ENCODE measurements at regions not wholly inside any gene's neighbourhood (a gene's known extent, or its start where the extent isn't known, plus 50 kb on each side); places are given as distances from the start of the nearest gene placed in this dataset.

DNA sequence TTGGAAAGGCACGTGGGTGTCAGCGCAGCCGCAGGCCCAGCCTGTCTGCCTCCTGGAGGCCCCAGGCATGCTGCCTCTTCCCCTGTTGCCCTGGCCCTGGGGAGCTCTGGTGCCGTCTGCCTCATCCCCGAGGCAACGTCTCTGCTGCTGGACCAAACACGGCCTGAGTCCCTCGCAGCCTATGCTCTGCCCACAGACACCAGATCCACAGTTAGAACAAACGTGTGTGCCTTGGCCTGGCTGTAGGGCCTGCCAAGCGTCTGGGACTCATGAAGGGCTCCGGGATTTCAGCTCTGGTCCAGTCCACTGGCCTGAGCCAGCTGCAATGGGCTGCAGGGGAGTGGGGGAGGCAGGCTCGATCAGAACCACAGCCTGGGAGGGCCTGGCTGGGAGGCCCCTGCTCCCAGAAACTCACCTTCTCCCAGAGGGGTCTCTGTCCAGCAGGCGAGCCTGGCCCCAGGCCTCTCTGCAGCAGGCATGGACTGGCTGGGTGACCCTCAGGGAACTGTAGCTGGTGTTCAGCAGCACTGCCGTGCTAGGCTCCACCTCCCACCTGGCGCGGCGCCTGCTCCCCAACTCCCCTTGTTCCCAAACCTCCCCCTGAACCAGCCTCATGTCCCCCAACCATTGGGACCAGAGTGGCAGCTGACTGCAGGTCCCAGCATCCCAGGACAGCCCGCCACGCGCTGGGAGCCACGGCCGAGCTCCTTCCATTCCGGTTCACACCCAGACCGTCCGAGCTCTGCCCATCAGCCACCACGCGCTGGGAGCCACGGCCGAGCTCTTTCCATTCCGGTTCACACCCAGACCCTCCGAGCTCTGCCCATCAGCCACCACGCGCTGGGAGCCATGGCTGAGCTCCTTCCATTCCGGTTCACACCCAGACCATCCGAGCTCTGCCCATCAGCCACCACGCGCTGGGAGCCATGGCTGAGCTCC is 197.0 kb downstream of the DLL1 start:
- H3K9ac ChIP-seq (ENCODE audit: low read depth in 1 of 2, low read length in 2 of 2), result no peak overlapping the region
- peaks cover 0 to 4% of the 10 kb centered on the region in 2 donors for H3K27me3 ChIP-seq (ENCODE audit: control insufficient read depth in 1 of 2, insufficient read depth in 2 of 2, low read length in 2 of 2)
- no peak overlapping the region for H3K4me3 ChIP-seq (ENCODE audit: low read depth in 1 of 2, low read length in 2 of 2)
- no peaks in the 10 kb centered on the region for H3K36me3 ChIP-seq (ENCODE audit: control insufficient read depth in 1 of 2, insufficient read depth in 2 of 2, low read length in 2 of 2)
- H3K27ac ChIP-seq (ENCODE audit: low read depth, low read length), result no peak overlapping the region
- peaks cover 5 to 10% of the 10 kb centered on the region in 2 donors for H3K4me1 ChIP-seq (ENCODE audit: control insufficient read depth in 1 of 2, insufficient read depth in 2 of 2, low read length in 2 of 2)
- no peaks in the 10 kb centered on the region for H3K9me3 ChIP-seq (ENCODE audit: control insufficient read depth in 1 of 2, low read length in 2 of 2)

DNA sequence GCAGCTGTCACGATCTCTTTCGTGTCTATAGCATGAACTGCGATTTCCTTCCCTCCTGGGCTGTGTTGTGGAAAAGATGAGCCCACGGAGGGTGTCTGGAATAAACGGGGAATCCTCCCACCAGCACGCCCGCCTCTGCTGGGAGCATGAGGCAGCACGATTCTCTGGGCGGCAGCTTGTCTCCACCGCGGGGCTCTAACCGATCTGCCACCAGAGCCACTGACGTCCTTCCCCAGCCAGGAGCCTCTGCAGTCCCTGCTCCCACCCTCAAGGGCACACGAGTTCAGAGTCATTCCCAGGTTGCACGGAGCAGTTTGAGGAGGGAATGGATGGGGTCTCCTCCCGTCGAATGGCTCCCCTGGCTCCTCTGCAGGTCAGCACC is 197.6 kb downstream of the DLL1 start:
- no peak overlapping the region for H3K9ac ChIP-seq (ENCODE audit: low read depth in 1 of 2, low read length in 2 of 2)
- H3K4me3 ChIP-seq (ENCODE audit: low read depth in 1 of 2, low read length in 2 of 2), result no peak overlapping the region
- H3K36me3 ChIP-seq (ENCODE audit: control insufficient read depth in 1 of 2, insufficient read depth in 2 of 2, low read length in 2 of 2), result no peaks in the 10 kb centered on the region
- no peak overlapping the region for H3K27ac ChIP-seq (ENCODE audit: low read depth, low read length)
- H3K4me1 ChIP-seq (ENCODE audit: control insufficient read depth in 1 of 2, insufficient read depth in 2 of 2, low read length in 2 of 2), result peaks cover 5 to 16% of the 10 kb centered on the region in 2 donors
- no peaks in the 10 kb centered on the region for H3K9me3 ChIP-seq (ENCODE audit: control insufficient read depth in 1 of 2, low read length in 2 of 2)
- H3K27me3 ChIP-seq (ENCODE audit: control insufficient read depth in 1 of 2, insufficient read depth in 2 of 2, low read length in 2 of 2), result peaks cover 0 to 4% of the 10 kb centered on the region in 2 donors

- no peaks in the 10 kb centered on the region for H3K9me3 ChIP-seq (ENCODE audit: control insufficient read depth in 1 of 2, low read length in 2 of 2)
- H3K27ac ChIP-seq (ENCODE audit: low read depth, low read length), result no peak overlapping the region
- peaks cover 5 to 19% of the 10 kb centered on the region in 2 donors for H3K4me1 ChIP-seq (ENCODE audit: control insufficient read depth in 1 of 2, insufficient read depth in 2 of 2, low read length in 2 of 2)
- no peaks in the 10 kb centered on the region for H3K36me3 ChIP-seq (ENCODE audit: control insufficient read depth in 1 of 2, insufficient read depth in 2 of 2, low read length in 2 of 2)
- no peak overlapping the region for H3K9ac ChIP-seq (ENCODE audit: low read depth in 1 of 2, low read length in 2 of 2)
- no peak overlapping the region for H3K4me3 ChIP-seq (ENCODE audit: low read depth in 1 of 2, low read length in 2 of 2)
- peaks cover 0 to 4% of the 10 kb centered on the region in 2 donors for H3K27me3 ChIP-seq (ENCODE audit: control insufficient read depth in 1 of 2, insufficient read depth in 2 of 2, low read length in 2 of 2)
Measured at GRCh38 chr6:170092826-170093225, 198.1 kb downstream of the DLL1 start.

DNA sequence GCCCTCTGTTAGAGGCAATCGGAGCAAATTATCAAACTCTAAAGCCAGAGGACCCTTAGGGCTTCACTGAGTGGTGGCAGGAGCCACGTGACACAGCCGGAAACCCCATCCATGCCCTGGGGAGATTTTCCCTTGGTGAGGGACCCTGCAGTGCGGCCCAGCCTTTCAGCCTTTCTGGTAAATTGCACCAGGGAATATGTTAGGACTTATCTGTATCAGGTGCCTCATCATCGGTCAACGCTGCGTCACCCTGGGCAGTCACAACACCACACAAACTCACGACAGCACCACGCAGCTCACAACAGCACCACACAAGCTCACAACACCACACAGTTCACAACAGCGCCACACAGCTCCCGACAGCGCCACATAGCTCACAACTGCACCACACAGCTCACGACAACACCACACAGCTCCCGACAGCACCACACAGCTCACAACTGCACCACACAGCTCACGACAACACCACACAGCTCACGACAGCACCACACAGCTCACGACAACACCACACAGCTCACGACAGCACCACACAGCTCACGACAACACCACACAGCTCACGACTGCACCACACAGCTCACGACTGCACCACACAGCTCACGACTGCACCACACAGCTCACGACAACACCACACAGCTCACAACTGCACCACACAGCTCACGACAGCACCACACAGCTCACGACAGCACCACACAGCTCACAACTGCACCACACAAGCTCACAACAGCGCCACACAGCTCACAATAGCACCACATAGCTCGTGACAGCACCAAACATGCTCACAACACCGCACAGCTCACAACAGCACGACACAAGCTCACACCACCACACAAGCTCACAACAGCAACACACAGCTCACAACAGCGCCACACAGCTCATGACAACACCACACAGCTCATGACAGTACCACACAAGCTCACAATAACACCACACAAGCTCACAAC is 199.0 kb downstream of the DLL1 start:
- H3K36me3 ChIP-seq (ENCODE audit: control insufficient read depth in 1 of 2, insufficient read depth in 2 of 2, low read length in 2 of 2), result no peaks in the 10 kb centered on the region
- H3K27ac ChIP-seq (ENCODE audit: low read depth, low read length), result no peak overlapping the region
- no peak overlapping the region for H3K4me3 ChIP-seq (ENCODE audit: low read depth in 1 of 2, low read length in 2 of 2)
- no peak overlapping the region for H3K9ac ChIP-seq (ENCODE audit: low read depth in 1 of 2, low read length in 2 of 2)
- peaks cover 5 to 19% of the 10 kb centered on the region in 2 donors for H3K4me1 ChIP-seq (ENCODE audit: control insufficient read depth in 1 of 2, insufficient read depth in 2 of 2, low read length in 2 of 2)
- no peaks in the 10 kb centered on the region for H3K9me3 ChIP-seq (ENCODE audit: control insufficient read depth in 1 of 2, low read length in 2 of 2)
- H3K27me3 ChIP-seq (ENCODE audit: control insufficient read depth in 1 of 2, insufficient read depth in 2 of 2, low read length in 2 of 2), result peaks cover 0 to 4% of the 10 kb centered on the region in 2 donors

DNA sequence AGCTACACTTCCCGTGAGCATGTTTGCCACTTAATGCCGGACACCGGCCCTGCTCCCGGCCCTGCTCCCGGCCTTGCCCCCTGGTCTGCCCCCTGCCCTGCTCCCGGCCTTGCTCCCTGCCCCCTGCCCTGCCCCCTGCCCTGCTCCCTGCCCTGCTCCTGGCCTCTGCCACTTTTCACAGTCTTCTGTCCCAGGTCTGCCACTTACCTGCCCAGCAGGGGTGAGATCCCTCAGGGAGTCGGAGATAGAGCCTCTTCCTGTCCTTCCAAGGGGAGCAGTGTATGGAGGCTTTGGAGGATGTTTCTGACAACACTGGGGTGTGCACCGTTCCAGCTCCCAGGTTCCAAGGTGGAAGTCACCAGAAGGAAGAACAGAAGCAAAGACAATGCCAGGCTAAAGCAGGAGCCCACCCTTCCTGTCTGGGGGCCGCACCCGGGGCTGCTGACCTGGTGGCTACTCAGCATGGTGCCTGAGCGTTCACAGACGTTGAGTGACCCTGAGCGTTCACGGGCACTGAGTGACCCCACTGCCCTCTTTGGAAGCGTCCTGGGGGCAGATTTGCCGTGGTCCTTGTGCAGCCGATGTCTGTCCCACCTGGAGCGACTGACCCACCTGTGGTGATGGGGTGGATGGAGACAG is 199.8 kb downstream of the DLL1 start:
- peaks cover 0 to 4% of the 10 kb centered on the region in 2 donors for H3K27me3 ChIP-seq (ENCODE audit: control insufficient read depth in 1 of 2, insufficient read depth in 2 of 2, low read length in 2 of 2)
- no peak overlapping the region for H3K9ac ChIP-seq (ENCODE audit: low read depth in 1 of 2, low read length in 2 of 2)
- peaks cover 5 to 19% of the 10 kb centered on the region in 2 donors for H3K4me1 ChIP-seq (ENCODE audit: control insufficient read depth in 1 of 2, insufficient read depth in 2 of 2, low read length in 2 of 2)
- no peak overlapping the region for H3K4me3 ChIP-seq (ENCODE audit: low read depth in 1 of 2, low read length in 2 of 2)
- no peaks in the 10 kb centered on the region for H3K36me3 ChIP-seq (ENCODE audit: control insufficient read depth in 1 of 2, insufficient read depth in 2 of 2, low read length in 2 of 2)
- H3K9me3 ChIP-seq (ENCODE audit: control insufficient read depth in 1 of 2, low read length in 2 of 2), result no peaks in the 10 kb centered on the region
- H3K27ac ChIP-seq (ENCODE audit: low read depth, low read length), result no peak overlapping the region

DNA sequence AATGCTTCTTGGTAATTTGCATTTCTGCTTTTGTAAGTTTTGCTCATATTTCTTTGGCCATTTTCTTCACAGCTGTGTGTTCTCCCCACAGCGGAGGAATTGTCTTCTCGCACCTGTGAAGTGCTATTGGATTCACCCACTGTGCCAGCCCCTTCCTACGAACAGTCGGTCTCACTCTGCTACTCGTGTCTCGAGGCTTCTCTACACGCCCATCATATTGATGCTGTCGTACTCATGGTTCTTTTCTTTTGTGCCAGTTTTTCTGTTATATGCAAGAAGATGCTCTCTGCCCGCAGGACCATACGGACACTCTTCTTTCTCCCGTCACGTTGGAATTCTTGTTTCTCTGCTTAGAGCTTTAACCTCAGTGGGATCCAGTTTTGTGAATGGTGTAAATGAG is 200.3 kb downstream of the DLL1 start:
- Histone ChIP-seq H3K9me3 (ENCODE audit: control insufficient read depth in 1 of 2, low read length in 2 of 2) (no peaks in the 10 kb centered on the region), H3K27me3 (ENCODE audit: control insufficient read depth in 1 of 2, insufficient read depth in 2 of 2, low read length in 2 of 2) (peaks cover 0 to 4% of the 10 kb centered on the region in 2 donors), H3K4me1 (ENCODE audit: control insufficient read depth in 1 of 2, insufficient read depth in 2 of 2, low read length in 2 of 2) (peaks cover 5 to 19% of the 10 kb centered on the region in 2 donors), H3K4me3 (ENCODE audit: low read depth in 1 of 2, low read length in 2 of 2) (no peak overlapping the region), H3K9ac (ENCODE audit: low read depth in 1 of 2, low read length in 2 of 2) (no peak overlapping the region), H3K36me3 (ENCODE audit: control insufficient read depth in 1 of 2, insufficient read depth in 2 of 2, low read length in 2 of 2) (no peaks in the 10 kb centered on the region), H3K27ac (ENCODE audit: low read depth, low read length) (no peak overlapping the region)

DNA sequence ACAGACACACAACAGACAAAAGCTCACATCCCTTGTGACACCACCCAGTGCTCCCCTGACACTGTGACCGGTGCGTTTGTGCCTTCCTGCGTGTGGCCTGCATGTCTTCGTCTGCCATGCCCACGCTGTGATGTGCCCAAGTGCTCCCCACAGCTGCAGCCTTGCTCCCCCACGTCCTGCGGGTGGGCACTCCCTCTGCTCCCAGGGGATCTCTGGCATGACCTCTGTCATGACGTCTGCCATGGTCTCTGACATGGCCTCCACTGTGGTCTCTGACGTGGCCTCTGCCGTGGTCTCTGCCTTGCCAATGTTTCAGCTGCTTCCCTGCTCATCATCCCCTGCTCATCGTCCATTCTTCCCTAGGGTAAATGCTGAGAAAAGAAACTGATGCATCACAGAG is 200.9 kb downstream of the DLL1 start:
- Histone ChIP-seq H3K4me3 (ENCODE audit: low read depth in 1 of 2, low read length in 2 of 2) (peak overlapping the region; percentile 18 to 30), H3K9ac (ENCODE audit: low read depth in 1 of 2, low read length in 2 of 2) (no peak overlapping the region), H3K9me3 (ENCODE audit: control insufficient read depth in 1 of 2, low read length in 2 of 2) (no peaks in the 10 kb centered on the region), H3K27ac (ENCODE audit: low read depth, low read length) (no peak overlapping the region), H3K4me1 (ENCODE audit: control insufficient read depth in 1 of 2, insufficient read depth in 2 of 2, low read length in 2 of 2) (peaks cover 5 to 19% of the 10 kb centered on the region in 2 donors), H3K36me3 (ENCODE audit: control insufficient read depth in 1 of 2, insufficient read depth in 2 of 2, low read length in 2 of 2) (no peaks in the 10 kb centered on the region), H3K27me3 (ENCODE audit: control insufficient read depth in 1 of 2, insufficient read depth in 2 of 2, low read length in 2 of 2) (no peaks in the 10 kb centered on the region)

GRCh38 chr6:170088582-170088955 is 202.3 kb downstream of the DLL1 start:
- no peak overlapping the region for H3K27ac ChIP-seq (ENCODE audit: low read depth, low read length)
- peak overlapping the region in 1 of 2 donors; percentile 43 for H3K4me3 ChIP-seq (ENCODE audit: low read depth in 1 of 2, low read length in 2 of 2)
- no peaks in the 10 kb centered on the region for H3K9me3 ChIP-seq (ENCODE audit: control insufficient read depth in 1 of 2, low read length in 2 of 2)
- no peaks in the 10 kb centered on the region for H3K36me3 ChIP-seq (ENCODE audit: control insufficient read depth in 1 of 2, insufficient read depth in 2 of 2, low read length in 2 of 2)
- H3K9ac ChIP-seq (ENCODE audit: low read depth in 1 of 2, low read length in 2 of 2), result peak overlapping the region in 1 of 2 donors; percentile 6
- H3K27me3 ChIP-seq (ENCODE audit: control insufficient read depth in 1 of 2, insufficient read depth in 2 of 2, low read length in 2 of 2), result no peaks in the 10 kb centered on the region
- H3K4me1 ChIP-seq (ENCODE audit: control insufficient read depth in 1 of 2, insufficient read depth in 2 of 2, low read length in 2 of 2), result peaks cover 5 to 19% of the 10 kb centered on the region in 2 donors

- no peaks in the 10 kb centered on the region for H3K9me3 ChIP-seq (ENCODE audit: control insufficient read depth in 1 of 2, low read length in 2 of 2)
- H3K27ac ChIP-seq (ENCODE audit: low read depth, low read length), result no peak overlapping the region
- peaks cover 5 to 19% of the 10 kb centered on the region in 2 donors for H3K4me1 ChIP-seq (ENCODE audit: control insufficient read depth in 1 of 2, insufficient read depth in 2 of 2, low read length in 2 of 2)
- no peaks in the 10 kb centered on the region for H3K27me3 ChIP-seq (ENCODE audit: control insufficient read depth in 1 of 2, insufficient read depth in 2 of 2, low read length in 2 of 2)
- peak overlapping the region in 1 of 2 donors; percentile 6 for H3K9ac ChIP-seq (ENCODE audit: low read depth in 1 of 2, low read length in 2 of 2)
- no peaks in the 10 kb centered on the region for H3K36me3 ChIP-seq (ENCODE audit: control insufficient read depth in 1 of 2, insufficient read depth in 2 of 2, low read length in 2 of 2)
- H3K4me3 ChIP-seq (ENCODE audit: low read depth in 1 of 2, low read length in 2 of 2), result peak overlapping the region in 1 of 2 donors; percentile 43
Measured at GRCh38 chr6:170087941-170088581, 202.8 kb downstream of the DLL1 start.

All from duodenal mucosa (tissue), 2 donors.